Ectodermal cell (in vitro differentiated cells): ENCODE measurements at regions not wholly inside any gene's neighbourhood (a gene's known extent, or its start where the extent isn't known, plus 50 kb on each side); places are given as distances from the start of the nearest gene placed in this dataset.
"Not testable (repeated sequence)": the region's sequence is repeated elsewhere in the genome, so short reads cannot be mapped to it uniquely, and the experiment has no call there.

Experiments used
- H3K27ac ChIP-seq: 2 replicates; pipeline ENCODE4 v1.7.0; 2013; ENCODE audit warnings: mild to moderate bottlenecking, low read depth, low read length; ENCODE audit not compliant: insufficient read depth, poor library complexity, severe bottlenecking
- H3K27me3 ChIP-seq: 2 replicates; pipeline ENCODE4 v1.7.0; 2013; ENCODE audit warnings: mild to moderate bottlenecking, low read length; ENCODE audit not compliant: insufficient read depth, control insufficient read depth, poor library complexity, severe bottlenecking
- H3K36me3 ChIP-seq: one replicate; pipeline ENCODE4 v1.7.0; 2013; ENCODE audit warnings: low read length; ENCODE audit not compliant: control insufficient read depth, insufficient read depth
- H3K4me1 ChIP-seq: one replicate; pipeline ENCODE4 v1.7.0; 2013; ENCODE audit warnings: low read length; ENCODE audit not compliant: control insufficient read depth, insufficient read depth
- H3K4me3 ChIP-seq: 2 replicates; pipeline ENCODE4 v1.7.0; 2013; ENCODE audit warnings: low read depth, low read length, control low read depth; ENCODE audit not compliant: insufficient read depth
- H3K9me3 ChIP-seq: 2 replicates; pipeline ENCODE4 v1.7.0; 2013; ENCODE audit warnings: mild to moderate bottlenecking, low read length, moderate library complexity; ENCODE audit not compliant: control insufficient read depth
- WGBS, 2 experiments: methylation state at CpG; one replicate each; pipeline ENCODE4 v1.1.7; 2013; ENCODE audit warnings: missing lambda C conversion rate in 2 of 2; 5-methylcytosine and 5-hydroxymethylcytosine counted together

- Histone ChIP-seq H3K36me3 (no peaks in the 10 kb centered on the region), H3K4me1 (no peaks in the 10 kb centered on the region), H3K9me3 (no peaks in the 10 kb centered on the region), H3K4me3 (no peak overlapping the region), H3K27ac (no peak overlapping the region), H3K27me3 (no peaks in the 10 kb centered on the region)
- WGBS, 2 experiments = 80 to 100% methylated on average over 1 of the region's 5 CpGs
Observed at GRCh38 chr4:138439143-138439581, 197.0 kb upstream of the SLC7A11 start.

- Histone ChIP-seq H3K36me3 (no peaks in the 10 kb centered on the region), H3K4me3 (no peak overlapping the region), H3K27ac (no peak overlapping the region), H3K9me3 (no peaks in the 10 kb centered on the region), H3K27me3 (no peaks in the 10 kb centered on the region), H3K4me1 (no peaks in the 10 kb centered on the region)
Observed at GRCh38 chr4:138438608-138439007, 196.5 kb upstream of the SLC7A11 start.

GRCh38 chr4:138437263-138437851 lies 195.2 kb upstream of the SLC7A11 start:
- no peak overlapping the region for H3K27ac ChIP-seq
- no peak overlapping the region for H3K4me3 ChIP-seq
- H3K27me3 ChIP-seq = no peaks in the 10 kb centered on the region
- no peaks in the 10 kb centered on the region for H3K9me3 ChIP-seq
- H3K36me3 ChIP-seq = no peaks in the 10 kb centered on the region
- H3K4me1 ChIP-seq = no peaks in the 10 kb centered on the region
- WGBS, 2 experiments = no CpG with 5 or more reads among the region's 1 CpG

- H3K4me1 ChIP-seq, H3K4me3 ChIP-seq, H3K36me3 ChIP-seq, H3K27ac ChIP-seq, H3K27me3 ChIP-seq, H3K9me3 ChIP-seq: not testable (repeated sequence)
- 83 to 100% methylated on average over 2 of the region's 2 CpGs for WGBS, 2 experiments
Observed at GRCh38 chr4:138435733-138436132, 193.6 kb upstream of the SLC7A11 start.

GRCh38 chr4:138435046-138435445 lies 192.9 kb upstream of the SLC7A11 start:
- not testable (repeated sequence) for H3K27me3 ChIP-seq

GRCh38 chr4:138428611-138429010 lies 186.5 kb upstream of the SLC7A11 start:
- Histone ChIP-seq H3K4me1 (no peaks in the 10 kb centered on the region), H3K36me3 (no peaks in the 10 kb centered on the region), H3K27ac (no peak overlapping the region), H3K9me3 (no peaks in the 10 kb centered on the region), H3K27me3 (no peaks in the 10 kb centered on the region), H3K4me3 (no peak overlapping the region)
- WGBS, 2 experiments = 90 to 95% methylated on average over 4 of the region's 4 CpGs

More at GRCh38 chr4:138435046-138435445, 192.9 kb upstream of the SLC7A11 start:
- not testable (repeated sequence) for H3K27ac ChIP-seq, H3K36me3 ChIP-seq, H3K9me3 ChIP-seq, H3K4me1 ChIP-seq, H3K4me3 ChIP-seq

GRCh38 chr4:138426786-138427185 lies 184.6 kb upstream of the SLC7A11 start:
- 63 to 89% methylated on average over 1 of the region's 1 CpG for WGBS, 2 experiments
- H3K27ac ChIP-seq = no peak overlapping the region
- H3K36me3 ChIP-seq = no peaks in the 10 kb centered on the region
- H3K9me3 ChIP-seq = no peaks in the 10 kb centered on the region
- no peak overlapping the region for H3K4me3 ChIP-seq
- H3K27me3 ChIP-seq = no peaks in the 10 kb centered on the region
- H3K4me1 ChIP-seq = no peaks in the 10 kb centered on the region

GRCh38 chr4:138420471-138420870 lies 178.3 kb upstream of the SLC7A11 start:
- H3K4me1 ChIP-seq = no peaks in the 10 kb centered on the region
- no peaks in the 10 kb centered on the region for H3K27me3 ChIP-seq
- H3K27ac ChIP-seq = no peak overlapping the region
- no peak overlapping the region for H3K4me3 ChIP-seq
- 92 to 97% methylated on average over 1 of the region's 1 CpG for WGBS, 2 experiments
- no peaks in the 10 kb centered on the region for H3K9me3 ChIP-seq
- no peaks in the 10 kb centered on the region for H3K36me3 ChIP-seq

GRCh38 chr4:138414202-138414601 lies 172.1 kb upstream of the SLC7A11 start:
- Histone ChIP-seq H3K27me3 (no peaks in the 10 kb centered on the region), H3K27ac (no peak overlapping the region), H3K4me1 (no peaks in the 10 kb centered on the region), H3K4me3 (no peak overlapping the region), H3K36me3 (no peaks in the 10 kb centered on the region), H3K9me3 (no peaks in the 10 kb centered on the region)
- WGBS, 2 experiments = 88 to 97% methylated on average over 1 of the region's 1 CpG

GRCh38 chr4:138413273-138413672 lies 171.1 kb upstream of the SLC7A11 start:
- Histone ChIP-seq H3K4me1 (no peaks in the 10 kb centered on the region), H3K27ac (no peak overlapping the region), H3K4me3 (no peak overlapping the region), H3K27me3 (no peaks in the 10 kb centered on the region), H3K36me3 (no peaks in the 10 kb centered on the region), H3K9me3 (no peaks in the 10 kb centered on the region)
- no CpG with 5 or more reads among the region's 1 CpG for WGBS, 2 experiments

- Histone ChIP-seq H3K9me3 (no peaks in the 10 kb centered on the region), H3K27ac (no peak overlapping the region), H3K4me1 (no peaks in the 10 kb centered on the region), H3K4me3 (no peak overlapping the region), H3K36me3 (no peaks in the 10 kb centered on the region), H3K27me3 (no peaks in the 10 kb centered on the region)
- 91 to 98% methylated on average over 5 of the region's 5 CpGs for WGBS, 2 experiments
Observed at GRCh38 chr4:138412847-138413246, 170.7 kb upstream of the SLC7A11 start.
